Tibial nerve (tissue), 3 donors: ENCODE measurements at regions not wholly inside any gene's neighbourhood (a gene's known extent, or its start where the extent isn't known, plus 50 kb on each side); places are given as distances from the start of the nearest gene placed in this dataset.

Experiments used
- CTCF ChIP-seq, 5 experiments: fragments of 200-600 bp in 3 of 5; fragments of 450-650 bp in 2 of 5; sonication (generic) in 3 of 5; IDR thresholded peaks; one replicate each; pipeline ENCODE4 v1.5.1; 2016 to 2019; ENCODE audit warnings: antibody characterized with exemption in 5 of 5, mild to moderate bottlenecking in 3 of 5, moderate library complexity in 2 of 5
- POLR2A ChIP-seq, 2 donors: fragments of 450-650 bp; IDR thresholded peaks; one replicate each; pipeline ENCODE4 v1.6.1; 2017; ENCODE audit warnings: antibody characterized with exemption in 2 of 2, mild to moderate bottlenecking in 2 of 2, moderate library complexity in 2 of 2

GRCh38 chr6:27630727-27631608 lies 158.1 kb upstream of the ZNF184 start:
- TF ChIP-seq CTCF (IDR thresholded peaks at IDR 0.05) (no peak), POLR2A (IDR thresholded peaks at IDR 0.05) (no peak)
